ENCODE measurements at regions not wholly inside any gene's neighbourhood (a gene's known extent, or its start where the extent isn't known, plus 50 kb on each side); places are given as distances from the start of the nearest gene placed in this dataset.

DNA sequence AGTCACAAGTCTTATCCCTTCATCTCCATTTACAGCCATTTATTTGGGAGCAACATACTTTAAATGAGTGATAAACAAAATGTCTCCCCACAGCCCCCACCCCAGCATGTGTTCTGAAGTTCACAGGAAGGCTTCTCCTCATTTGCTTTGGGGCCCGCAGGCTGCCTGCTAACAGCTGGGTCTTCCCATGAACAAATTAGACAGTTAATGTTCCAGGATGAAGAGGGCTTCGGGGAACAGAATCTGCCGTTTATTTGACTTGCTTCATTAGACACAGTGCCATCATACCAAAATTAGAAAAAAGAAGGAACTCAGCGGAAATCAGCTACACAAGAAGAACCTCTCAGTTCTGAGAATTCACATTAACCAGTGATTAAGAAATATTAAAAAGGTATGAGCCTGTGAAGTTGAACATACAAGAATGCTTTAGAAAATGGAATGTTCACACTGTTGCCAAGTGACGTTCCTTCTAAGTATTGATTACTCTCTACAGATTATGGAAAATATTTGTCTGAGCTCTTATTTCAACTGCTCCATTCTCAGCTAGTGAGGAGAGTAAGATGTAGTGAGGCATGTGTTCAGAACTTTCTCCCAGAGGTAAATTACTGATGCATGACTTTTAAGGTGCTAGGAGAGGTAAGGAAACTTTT lies 107.5 kb upstream of the THBS1 start:
- H3K9me3 ChIP-seq (ENCODE audit: low read length), result no peaks in the 10 kb centered on the region
- H3K27ac ChIP-seq (ENCODE audit: low read length), result no peak overlapping the region
- no peaks in the 10 kb centered on the region for H3F3A ChIP-seq (ENCODE audit: insufficient read depth, low read length, poor library complexity, severe bottlenecking)
- H4K20me1 ChIP-seq (ENCODE audit: insufficient read depth), result no peaks in the 10 kb centered on the region
- H2AFZ ChIP-seq (ENCODE audit: low read depth, low read length), result no peak overlapping the region
- H3K27me3 ChIP-seq (ENCODE audit: insufficient read depth, low read depth, low read length), result no peaks in the 10 kb centered on the region
- H3K4me3 ChIP-seq (ENCODE audit: low read length), result no peak overlapping the region
- H3K9me2 ChIP-seq (ENCODE audit: insufficient read depth, low read length), result no peaks in the 10 kb centered on the region
- no peaks in the 10 kb centered on the region for H3K79me2 ChIP-seq (replicated peaks; ENCODE audit: insufficient read depth, low read length)
- no peaks in the 10 kb centered on the region for H3K36me3 ChIP-seq (ENCODE audit: insufficient read depth, low read length)
- no peak overlapping the region for H3K4me2 ChIP-seq (ENCODE audit: low read length)
- H3K9ac ChIP-seq (ENCODE audit: low read length), result no peak overlapping the region
- TF ChIP-seq MXI1 (conservative IDR thresholded peaks at IDR 0.05; ENCODE audit: poor library complexity, severe bottlenecking) (no peak), TAF1 (IDR thresholded peaks at IDR 0.05; ENCODE audit: low read depth) (no peak), EP300 (conservative IDR thresholded peaks at IDR 0.05; ENCODE audit: poor library complexity, severe bottlenecking) (no peak), EZH2 (IDR thresholded peaks at IDR 0.05; ENCODE audit: borderline replicate concordance, insufficient read depth, low read length, poor library complexity, severe bottlenecking) (no peak), POLR2AphosphoS5 (IDR thresholded peaks at IDR 0.05) (no peak), SMC3 (conservative IDR thresholded peaks at IDR 0.05; ENCODE audit: poor library complexity) (no peak)
- TF ChIP-seq, protein P1, sequence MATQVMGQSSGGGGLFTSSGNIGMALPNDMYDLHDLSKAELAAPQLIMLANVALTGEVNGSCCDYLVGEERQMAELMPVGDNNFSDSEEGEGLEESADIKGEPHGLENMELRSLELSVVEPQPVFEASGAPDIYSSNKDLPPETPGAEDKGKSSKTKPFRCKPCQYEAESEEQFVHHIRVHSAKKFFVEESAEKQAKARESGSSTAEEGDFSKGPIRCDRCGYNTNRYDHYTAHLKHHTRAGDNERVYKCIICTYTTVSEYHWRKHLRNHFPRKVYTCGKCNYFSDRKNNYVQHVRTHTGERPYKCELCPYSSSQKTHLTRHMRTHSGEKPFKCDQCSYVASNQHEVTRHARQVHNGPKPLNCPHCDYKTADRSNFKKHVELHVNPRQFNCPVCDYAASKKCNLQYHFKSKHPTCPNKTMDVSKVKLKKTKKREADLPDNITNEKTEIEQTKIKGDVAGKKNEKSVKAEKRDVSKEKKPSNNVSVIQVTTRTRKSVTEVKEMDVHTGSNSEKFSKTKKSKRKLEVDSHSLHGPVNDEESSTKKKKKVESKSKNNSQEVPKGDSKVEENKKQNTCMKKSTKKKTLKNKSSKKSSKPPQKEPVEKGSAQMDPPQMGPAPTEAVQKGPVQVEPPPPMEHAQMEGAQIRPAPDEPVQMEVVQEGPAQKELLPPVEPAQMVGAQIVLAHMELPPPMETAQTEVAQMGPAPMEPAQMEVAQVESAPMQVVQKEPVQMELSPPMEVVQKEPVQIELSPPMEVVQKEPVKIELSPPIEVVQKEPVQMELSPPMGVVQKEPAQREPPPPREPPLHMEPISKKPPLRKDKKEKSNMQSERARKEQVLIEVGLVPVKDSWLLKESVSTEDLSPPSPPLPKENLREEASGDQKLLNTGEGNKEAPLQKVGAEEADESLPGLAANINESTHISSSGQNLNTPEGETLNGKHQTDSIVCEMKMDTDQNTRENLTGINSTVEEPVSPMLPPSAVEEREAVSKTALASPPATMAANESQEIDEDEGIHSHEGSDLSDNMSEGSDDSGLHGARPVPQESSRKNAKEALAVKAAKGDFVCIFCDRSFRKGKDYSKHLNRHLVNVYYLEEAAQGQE (IDR thresholded peaks at IDR 0.05; ENCODE audit: borderline replicate concordance), result no peak

DNA sequence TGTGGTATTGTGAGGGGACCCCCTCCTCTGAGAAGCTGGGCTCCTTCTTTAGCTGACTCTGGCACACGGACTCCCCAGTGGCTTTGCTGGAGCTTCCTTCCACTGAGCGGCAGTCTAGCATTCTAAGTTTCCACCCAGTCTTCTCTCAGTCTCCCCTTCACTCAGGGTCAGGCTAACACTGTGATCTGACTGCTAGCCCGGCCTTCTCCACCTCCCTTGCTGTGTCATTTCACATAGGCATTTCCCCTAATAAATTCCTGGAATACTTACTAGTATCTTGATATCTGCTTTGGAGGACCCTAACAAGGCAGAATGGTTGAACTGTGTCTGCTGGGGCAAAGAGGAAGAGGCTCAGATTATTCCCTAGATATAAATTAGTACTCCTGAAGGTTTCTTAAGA lies 106.2 kb upstream of the THBS1 start:
- no peaks in the 10 kb centered on the region for H3F3A ChIP-seq (ENCODE audit: insufficient read depth, low read length, poor library complexity, severe bottlenecking)
- H3K9me3 ChIP-seq (ENCODE audit: low read length), result no peaks in the 10 kb centered on the region
- H2AFZ ChIP-seq (ENCODE audit: low read depth, low read length), result no peak overlapping the region
- H3K4me2 ChIP-seq (ENCODE audit: low read length), result no peak overlapping the region
- H3K79me2 ChIP-seq (replicated peaks; ENCODE audit: insufficient read depth, low read length), result no peaks in the 10 kb centered on the region
- H3K36me3 ChIP-seq (ENCODE audit: insufficient read depth, low read length), result no peaks in the 10 kb centered on the region
- H3K9ac ChIP-seq (ENCODE audit: low read length), result no peak overlapping the region
- TF ChIP-seq SMC3 (conservative IDR thresholded peaks at IDR 0.05; ENCODE audit: poor library complexity), result no peak
- no peak for TF ChIP-seq RAD21 (conservative IDR thresholded peaks at IDR 0.05)
- no peak for TF ChIP-seq TAF1 (IDR thresholded peaks at IDR 0.05; ENCODE audit: low read depth)
- TF ChIP-seq EP300 (conservative IDR thresholded peaks at IDR 0.05; ENCODE audit: poor library complexity, severe bottlenecking), result no peak
- TF ChIP-seq, protein P1 (IDR thresholded peaks at IDR 0.05; ENCODE audit: borderline replicate concordance), result no peak
- TF ChIP-seq EZH2 (IDR thresholded peaks at IDR 0.05; ENCODE audit: borderline replicate concordance, insufficient read depth, low read length, poor library complexity, severe bottlenecking), result no peak
- TF ChIP-seq, protein P2, sequence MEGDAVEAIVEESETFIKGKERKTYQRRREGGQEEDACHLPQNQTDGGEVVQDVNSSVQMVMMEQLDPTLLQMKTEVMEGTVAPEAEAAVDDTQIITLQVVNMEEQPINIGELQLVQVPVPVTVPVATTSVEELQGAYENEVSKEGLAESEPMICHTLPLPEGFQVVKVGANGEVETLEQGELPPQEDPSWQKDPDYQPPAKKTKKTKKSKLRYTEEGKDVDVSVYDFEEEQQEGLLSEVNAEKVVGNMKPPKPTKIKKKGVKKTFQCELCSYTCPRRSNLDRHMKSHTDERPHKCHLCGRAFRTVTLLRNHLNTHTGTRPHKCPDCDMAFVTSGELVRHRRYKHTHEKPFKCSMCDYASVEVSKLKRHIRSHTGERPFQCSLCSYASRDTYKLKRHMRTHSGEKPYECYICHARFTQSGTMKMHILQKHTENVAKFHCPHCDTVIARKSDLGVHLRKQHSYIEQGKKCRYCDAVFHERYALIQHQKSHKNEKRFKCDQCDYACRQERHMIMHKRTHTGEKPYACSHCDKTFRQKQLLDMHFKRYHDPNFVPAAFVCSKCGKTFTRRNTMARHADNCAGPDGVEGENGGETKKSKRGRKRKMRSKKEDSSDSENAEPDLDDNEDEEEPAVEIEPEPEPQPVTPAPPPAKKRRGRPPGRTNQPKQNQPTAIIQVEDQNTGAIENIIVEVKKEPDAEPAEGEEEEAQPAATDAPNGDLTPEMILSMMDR (IDR thresholded peaks at IDR 0.05; ENCODE audit: poor library complexity, severe bottlenecking), result no peak
- TF ChIP-seq POLR2AphosphoS5 (IDR thresholded peaks at IDR 0.05), result no peak
- TF ChIP-seq MXI1 (conservative IDR thresholded peaks at IDR 0.05; ENCODE audit: poor library complexity, severe bottlenecking), result no peak
- H3K4me3 ChIP-seq (ENCODE audit: low read length), result no peak overlapping the region
- H3K9me2 ChIP-seq (ENCODE audit: insufficient read depth, low read length), result no peaks in the 10 kb centered on the region
- H3K27me3 ChIP-seq (ENCODE audit: insufficient read depth, low read depth, low read length), result no peaks in the 10 kb centered on the region
- H3K27ac ChIP-seq (ENCODE audit: low read length), result no peak overlapping the region
- no peaks in the 10 kb centered on the region for H4K20me1 ChIP-seq (ENCODE audit: insufficient read depth)
